Thyroid gland (tissue), 4 donors: ENCODE measurements at regions not wholly inside any gene's neighbourhood (a gene's known extent, or its start where the extent isn't known, plus 50 kb on each side); places are given as distances from the start of the nearest gene placed in this dataset.
A peak's percentile ranks its signal among the peaks of the same experiment; 100 is the strongest.
"Not testable (repeated sequence)": the region's sequence is repeated elsewhere in the genome, so short reads cannot be mapped to it uniquely, and the experiment has no call there.

Experiments used
- DNase-seq, 2 donors: peaks; one replicate each; pipeline ENCODE4 v3.0.0-alpha.2; 2019
- H3K27ac ChIP-seq, 3 donors: fragments of 200-600 bp; sonication (generic); 1 replicate in 2 of 3; 2 replicates in 1 of 3; pipeline ENCODE4 v1.5.1; 2016 to 2019; ENCODE audit warnings: mild to moderate bottlenecking in 1 of 3, moderate library complexity in 1 of 3
- H3K27me3 ChIP-seq: fragments of 200-600 bp; sonication (generic); one replicate; pipeline ENCODE4 v1.5.1; 2019
- H3K36me3 ChIP-seq, 2 donors: fragments of 200-600 bp; sonication (generic); one replicate each; pipeline ENCODE4 v1.5.1; 2016 to 2019
- H3K4me1 ChIP-seq, 2 donors: fragments of 200-600 bp; sonication (generic); one replicate each; pipeline ENCODE4 v1.5.1; 2017 to 2019
- H3K4me3 ChIP-seq, 3 donors: fragments of 200-600 bp; sonication (generic); replicated peaks in 1 of 3; 1 replicate in 2 of 3; 2 replicates in 1 of 3; pipeline ENCODE4 v1.5.1; 2016; ENCODE audit warnings: mild to moderate bottlenecking in 1 of 3
- H3K9me3 ChIP-seq: fragments of 200-600 bp; sonication (generic); one replicate; pipeline ENCODE4 v1.5.1; 2017
- POLR2A ChIP-seq, 2 donors: fragments of 450-650 bp; IDR thresholded peaks; one replicate each; pipeline ENCODE4 v1.6.1; 2017; ENCODE audit warnings: antibody characterized with exemption in 2 of 2, mild to moderate bottlenecking in 2 of 2, moderate library complexity in 1 of 2
- WGBS, 2 donors: methylation state at CpG; one replicate each; pipeline ENCODE4 v1.1.5; 2017; 5-methylcytosine and 5-hydroxymethylcytosine counted together
- intact Hi-C: fragments of 100-400 bp; cut with DNase I; formaldehyde crosslinking; loops from one replicate; pipeline ENCODE4 v1.15.1; 2023
- TF ChIP-seq, protein P1 (sequence below), 6 experiments: fragments of 200-600 bp in 3 of 6; fragments of 450-650 bp in 3 of 6; sonication (generic) in 3 of 6; IDR thresholded peaks; one replicate each; pipeline ENCODE4 v1.5.1; 2016 to 2019; ENCODE audit warnings: antibody characterized with exemption in 6 of 6, mild to moderate bottlenecking in 2 of 6, inconsistent platforms in 1 of 6, moderate library complexity in 1 of 6

DNA sequence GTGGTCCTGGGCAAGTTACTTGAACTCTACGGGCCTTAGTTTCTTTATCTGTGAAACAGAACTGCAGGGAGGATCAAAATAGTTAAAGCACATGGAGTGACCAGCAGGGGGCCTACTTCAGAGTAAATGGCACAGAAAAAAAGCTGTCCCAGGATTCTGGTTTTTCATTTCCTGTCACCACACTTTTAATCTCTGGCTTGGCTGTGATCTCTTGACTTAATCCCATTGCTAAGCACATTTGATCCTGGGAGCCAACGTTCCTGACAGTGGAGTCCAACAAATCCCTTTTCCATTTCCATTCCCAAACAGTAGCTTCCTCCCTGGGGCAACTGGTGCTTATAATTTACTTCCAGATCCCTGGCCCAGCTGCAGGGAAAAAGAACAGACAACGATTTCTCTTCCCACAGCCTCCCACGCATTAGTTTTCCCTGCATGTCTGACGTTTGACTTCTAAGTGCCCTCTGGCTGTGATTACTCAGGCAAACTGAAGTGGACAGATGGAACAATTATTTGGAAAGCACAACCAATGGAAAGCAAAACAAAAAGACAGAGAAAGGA is 136.5 kb upstream of the STK32A start:
- Histone ChIP-seq H3K9me3 (no peaks in the 10 kb centered on the region), H3K4me1 (peaks cover 4 to 14% of the 10 kb centered on the region in 2 donors), H3K36me3 (no peaks in the 10 kb centered on the region), H3K4me3 (no peak overlapping the region), H3K27me3 (no peaks in the 10 kb centered on the region), H3K27ac (peak overlapping the region; percentile 66 to 75 (median 71))
- WGBS, 2 donors = 8 to 11% methylated on average over 5 of the region's 5 CpGs
- intact Hi-C loops = no loop called here
- TF ChIP-seq, protein P1, sequence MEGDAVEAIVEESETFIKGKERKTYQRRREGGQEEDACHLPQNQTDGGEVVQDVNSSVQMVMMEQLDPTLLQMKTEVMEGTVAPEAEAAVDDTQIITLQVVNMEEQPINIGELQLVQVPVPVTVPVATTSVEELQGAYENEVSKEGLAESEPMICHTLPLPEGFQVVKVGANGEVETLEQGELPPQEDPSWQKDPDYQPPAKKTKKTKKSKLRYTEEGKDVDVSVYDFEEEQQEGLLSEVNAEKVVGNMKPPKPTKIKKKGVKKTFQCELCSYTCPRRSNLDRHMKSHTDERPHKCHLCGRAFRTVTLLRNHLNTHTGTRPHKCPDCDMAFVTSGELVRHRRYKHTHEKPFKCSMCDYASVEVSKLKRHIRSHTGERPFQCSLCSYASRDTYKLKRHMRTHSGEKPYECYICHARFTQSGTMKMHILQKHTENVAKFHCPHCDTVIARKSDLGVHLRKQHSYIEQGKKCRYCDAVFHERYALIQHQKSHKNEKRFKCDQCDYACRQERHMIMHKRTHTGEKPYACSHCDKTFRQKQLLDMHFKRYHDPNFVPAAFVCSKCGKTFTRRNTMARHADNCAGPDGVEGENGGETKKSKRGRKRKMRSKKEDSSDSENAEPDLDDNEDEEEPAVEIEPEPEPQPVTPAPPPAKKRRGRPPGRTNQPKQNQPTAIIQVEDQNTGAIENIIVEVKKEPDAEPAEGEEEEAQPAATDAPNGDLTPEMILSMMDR (IDR thresholded peaks at IDR 0.05) = peak in 5 of 6 experiments; percentile 23 to 49 (median 40)
- TF ChIP-seq POLR2A (IDR thresholded peaks at IDR 0.05) = no peak
- peak; percentile 64 to 68 for DNase-seq

DNA sequence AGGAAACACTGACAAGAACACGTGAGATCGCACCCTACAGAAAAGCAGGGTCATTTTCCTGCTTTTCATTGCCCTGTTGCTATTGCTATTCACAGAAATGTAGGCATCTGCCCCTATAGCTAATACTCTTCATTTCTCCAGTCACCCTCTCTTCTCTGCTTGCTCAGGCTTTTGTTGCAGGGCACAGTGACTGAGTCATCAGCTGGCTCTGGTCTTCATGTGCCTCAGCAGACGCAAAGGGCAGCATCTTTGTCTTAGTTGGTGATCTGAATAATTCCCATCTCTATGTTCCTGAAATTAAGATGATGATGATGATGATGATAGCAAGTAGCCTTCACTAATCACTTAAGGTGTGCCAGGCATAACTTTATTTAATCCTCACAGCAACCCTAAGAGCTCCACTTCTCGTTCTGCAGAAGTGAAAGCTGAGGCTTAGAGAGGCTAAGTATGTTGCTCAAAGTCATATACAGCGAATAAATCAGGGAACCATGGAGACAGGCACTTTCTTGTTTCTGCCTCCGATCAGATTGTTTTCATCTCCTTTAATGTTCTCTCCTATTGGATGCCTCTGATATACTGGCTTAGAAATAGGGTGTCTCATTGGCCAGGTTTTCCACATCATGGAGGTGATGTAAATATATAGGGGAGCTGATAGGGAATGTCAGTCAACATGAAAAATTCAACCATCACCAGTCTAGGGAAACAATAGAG is 133.0 kb upstream of the STK32A start:
- no peak for DNase-seq
- WGBS, 2 donors = 85 to 87% methylated on average over 6 of the region's 6 CpGs
- H3K27me3 ChIP-seq = no peaks in the 10 kb centered on the region
- intact Hi-C loops = no loop called here
- no peaks in the 10 kb centered on the region for H3K36me3 ChIP-seq
- peaks cover 4 to 14% of the 10 kb centered on the region in 2 donors for H3K4me1 ChIP-seq
- TF ChIP-seq, protein P1 (IDR thresholded peaks at IDR 0.05) = no peak
- no peak for TF ChIP-seq POLR2A (IDR thresholded peaks at IDR 0.05)
- H3K27ac ChIP-seq = no peak overlapping the region
- no peak overlapping the region for H3K4me3 ChIP-seq
- no peaks in the 10 kb centered on the region for H3K9me3 ChIP-seq

DNA sequence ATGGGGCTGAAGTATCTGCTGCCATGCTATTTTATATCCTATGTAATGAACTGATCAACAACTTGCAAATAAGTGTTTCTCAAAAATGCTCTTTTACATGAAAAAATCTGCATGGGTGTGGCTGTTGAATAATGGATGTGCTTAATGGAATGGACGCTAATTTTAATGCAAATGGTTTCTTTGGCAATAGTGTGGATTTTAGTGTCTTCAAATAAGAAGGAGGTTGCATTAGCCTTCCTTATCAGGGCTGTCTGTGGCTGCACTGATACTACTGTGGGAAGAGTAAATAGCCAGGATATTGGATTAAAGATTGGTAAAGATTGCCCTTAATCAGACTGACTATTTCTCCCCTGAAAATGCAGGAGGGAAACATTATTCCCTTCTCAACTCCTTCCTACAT is 121.9 kb upstream of the STK32A start:
- Histone ChIP-seq H3K27ac (no peak overlapping the region), H3K9me3 (no peaks in the 10 kb centered on the region), H3K4me1 (no peaks in the 10 kb centered on the region), H3K36me3 (no peaks in the 10 kb centered on the region), H3K4me3 (no peak overlapping the region), H3K27me3 (no peaks in the 10 kb centered on the region)
- 71% methylated on average over 1 of the region's 1 CpG for WGBS, 2 donors
- no peak for DNase-seq
- TF ChIP-seq, protein P1 (IDR thresholded peaks at IDR 0.05) = no peak
- no peak for TF ChIP-seq POLR2A (IDR thresholded peaks at IDR 0.05)
- intact Hi-C loops = no loop called here

DNA sequence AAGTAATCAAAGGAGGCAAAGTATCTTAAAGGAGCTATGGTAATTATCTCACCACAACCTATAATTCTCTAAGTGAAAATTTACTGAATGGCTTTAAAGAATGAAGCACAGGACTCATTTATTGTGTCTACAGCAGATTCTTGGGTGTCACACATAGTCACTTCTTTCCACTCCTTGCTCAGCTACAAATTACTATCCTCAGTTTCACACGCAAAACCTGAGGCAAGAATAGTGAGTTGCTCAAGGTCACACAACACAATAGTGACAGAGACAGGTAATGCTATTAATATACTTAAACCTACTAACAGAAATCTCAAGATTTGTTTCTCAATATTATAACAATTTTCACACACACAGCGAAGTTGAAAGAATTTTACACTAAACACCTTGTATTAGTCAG is 120.9 kb upstream of the STK32A start:
- intact Hi-C loops = no loop called here
- WGBS, 2 donors = 90 to 96% methylated on average over 2 of the region's 2 CpGs
- Histone ChIP-seq H3K36me3 (no peaks in the 10 kb centered on the region), H3K27ac (no peak overlapping the region), H3K4me1 (no peaks in the 10 kb centered on the region), H3K27me3 (no peaks in the 10 kb centered on the region), H3K9me3 (no peaks in the 10 kb centered on the region), H3K4me3 (no peak overlapping the region)
- DNase-seq = no peak
- TF ChIP-seq, protein P1 (IDR thresholded peaks at IDR 0.05) = no peak
- TF ChIP-seq POLR2A (IDR thresholded peaks at IDR 0.05) = no peak

DNA sequence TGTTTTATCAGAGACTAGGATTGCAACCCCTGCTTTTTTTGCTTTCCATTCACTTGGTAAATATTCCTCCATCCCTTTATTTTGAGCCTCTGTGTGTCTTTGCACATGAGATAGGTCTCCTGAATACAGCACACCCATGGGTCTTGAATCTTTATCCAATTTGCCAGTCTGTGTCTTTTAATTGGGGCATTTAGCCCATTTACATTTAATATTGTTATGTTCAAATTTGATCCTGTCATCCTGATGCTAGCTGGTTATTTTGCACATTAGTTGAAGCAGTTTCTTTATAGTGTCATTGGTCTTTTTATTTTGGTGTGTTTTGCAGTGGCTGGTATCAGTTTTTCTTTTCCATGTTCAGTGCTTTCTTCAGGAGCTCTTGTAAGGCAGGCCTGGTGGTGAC is 95.1 kb upstream of the STK32A start:
- H3K9me3 ChIP-seq, DNase-seq, H3K4me3 ChIP-seq, H3K36me3 ChIP-seq, H3K27ac ChIP-seq, H3K4me1 ChIP-seq, H3K27me3 ChIP-seq, intact Hi-C loops: not testable (repeated sequence)
